ENCODE measurements at regions not wholly inside any gene's neighbourhood (a gene's known extent, or its start where the extent isn't known, plus 50 kb on each side); places are given as distances from the start of the nearest gene placed in this dataset.

DNA sequence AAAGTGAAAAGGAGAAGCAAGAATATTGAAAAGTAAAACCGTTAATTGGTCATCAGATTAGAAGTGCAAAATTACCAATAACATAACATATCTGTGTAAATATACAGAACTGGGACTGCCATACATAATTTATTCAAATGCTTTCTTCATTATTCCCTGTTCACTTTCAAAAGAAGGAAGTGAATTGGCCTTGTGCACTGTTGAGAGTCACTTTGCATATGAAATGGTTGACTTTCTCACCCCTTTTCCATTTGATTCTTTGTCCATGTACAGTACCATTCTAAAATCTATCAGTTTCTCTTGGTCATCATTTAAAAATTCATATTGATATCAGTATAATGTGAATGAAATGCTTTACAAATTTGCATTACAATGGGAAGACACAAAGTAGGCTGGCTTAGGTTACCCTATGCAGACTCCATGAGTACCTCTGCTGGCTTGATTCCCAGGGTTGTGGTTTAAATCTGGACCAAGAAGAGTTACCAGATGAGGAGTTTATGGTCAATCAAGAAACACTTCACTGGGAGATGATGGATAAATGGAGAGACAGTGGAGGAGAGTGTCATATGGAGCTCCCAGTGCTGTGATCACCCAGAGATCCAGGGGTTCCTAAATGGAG is 210.9 kb upstream of the TOPAZ1 start:
- no peak for DNase-seq

- no peak for DNase-seq
These were observed 210.0 kb upstream of the TOPAZ1 start for GRCh38 chr3:44031387-44032380.

- DNase-seq = no peak
These were observed 209.2 kb upstream of the TOPAZ1 start for GRCh38 chr3:44032487-44032886.

- no peak for DNase-seq
These were observed 208.6 kb upstream of the TOPAZ1 start for GRCh38 chr3:44033123-44033522.

- no peak for DNase-seq
These were observed 204.8 kb upstream of the TOPAZ1 start for GRCh38 chr3:44036850-44037249.

GRCh38 chr3:44039006-44039405 is 202.7 kb upstream of the TOPAZ1 start:
- no peak for DNase-seq

GRCh38 chr3:44041726-44042125 is 200.0 kb upstream of the TOPAZ1 start:
- no peak for DNase-seq

- DNase-seq = no peak
These were observed 198.9 kb upstream of the TOPAZ1 start for GRCh38 chr3:44042772-44043171.

DNA sequence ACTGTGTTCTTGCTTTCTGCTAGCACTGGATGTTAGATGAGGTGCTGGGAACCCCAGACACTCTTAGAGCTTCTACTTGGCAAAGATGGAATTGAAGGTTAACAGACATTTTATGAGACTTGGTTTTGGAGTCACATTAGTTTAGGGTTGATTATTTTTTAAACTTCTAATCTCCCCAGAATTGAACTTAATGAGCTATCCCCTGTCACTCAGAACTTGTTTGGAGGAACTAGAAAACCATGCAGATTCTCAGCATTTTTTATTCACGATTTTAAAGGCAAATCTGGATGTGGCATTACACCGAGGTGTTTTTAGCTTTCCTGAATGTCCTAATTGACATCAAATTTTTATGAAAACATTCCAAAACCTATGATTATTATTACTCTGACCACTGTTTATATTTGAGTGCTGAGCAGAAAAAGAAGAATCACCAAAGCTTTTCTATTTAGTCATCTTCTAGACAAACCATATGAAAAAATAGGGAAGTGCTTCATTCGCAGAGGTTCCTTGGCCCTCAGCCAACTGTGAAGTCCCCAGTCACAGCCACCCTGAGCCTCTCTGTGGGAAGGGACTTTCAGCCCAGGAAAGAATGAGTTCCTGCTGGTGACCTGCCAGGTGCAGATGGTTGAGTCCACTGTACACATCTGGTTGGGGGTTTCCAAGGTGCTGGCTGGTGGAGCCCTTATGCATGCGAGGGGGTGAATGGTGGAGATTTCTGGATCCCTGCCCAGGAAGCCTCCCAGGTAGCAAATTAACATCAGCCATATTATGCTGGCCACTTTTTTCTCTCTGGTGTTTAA is 196.0 kb upstream of the TOPAZ1 start:
- no peak for DNase-seq

- no peak for DNase-seq
These were observed 193.9 kb upstream of the TOPAZ1 start for GRCh38 chr3:44047796-44048195.

DNA sequence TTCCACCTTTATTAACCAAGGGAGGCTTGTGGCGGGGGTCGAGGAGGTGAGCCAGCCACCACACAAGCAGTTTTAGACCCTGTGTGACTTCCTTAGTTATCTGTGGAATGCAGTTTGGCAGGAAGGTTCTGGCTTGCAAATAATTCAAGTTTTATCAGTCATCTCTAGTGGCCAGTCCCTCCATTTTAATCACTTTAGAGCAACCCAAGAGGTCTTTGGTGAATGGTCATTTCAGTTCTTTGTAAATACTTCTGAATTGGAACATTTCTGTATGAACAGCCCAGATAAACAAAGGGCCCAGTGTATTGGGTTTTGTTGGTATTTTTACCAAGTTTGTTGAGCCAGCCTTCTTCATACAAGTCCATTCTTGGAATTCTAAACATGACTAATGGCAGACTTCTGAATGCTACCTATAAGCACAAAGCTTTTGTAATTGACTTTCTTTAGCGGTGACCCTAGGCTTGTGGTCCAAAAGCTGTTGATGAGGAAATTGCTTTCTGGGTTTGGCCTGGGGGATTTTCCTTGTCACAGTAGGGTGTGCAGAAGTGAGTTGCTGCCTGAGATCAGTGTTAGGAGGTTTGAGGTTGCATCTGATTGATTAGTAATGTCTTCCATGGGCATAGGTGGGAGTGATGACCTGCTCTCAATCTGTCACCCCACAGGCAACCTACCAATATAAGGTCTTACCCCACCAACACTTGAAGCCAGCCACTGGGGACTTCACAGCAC is 193.3 kb upstream of the TOPAZ1 start:
- no peak for DNase-seq

DNA sequence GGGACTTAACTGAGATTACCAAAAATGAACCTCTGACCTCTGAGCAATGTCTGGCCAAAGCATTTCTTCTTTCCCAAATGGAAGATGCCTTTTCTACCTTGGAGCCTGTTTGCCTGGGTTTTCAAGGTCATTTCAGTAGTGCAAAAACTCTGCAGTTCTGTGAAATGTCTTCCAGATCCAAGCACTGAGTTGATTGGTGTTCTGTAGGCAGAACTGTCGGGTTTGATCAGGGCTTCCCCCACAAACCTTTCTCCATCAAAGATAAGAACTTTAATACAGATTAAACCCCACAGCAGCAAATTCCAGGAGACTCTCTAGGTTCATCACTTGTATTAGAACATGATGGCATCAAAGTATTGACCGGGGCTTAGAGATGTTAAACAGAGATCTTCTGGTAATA is 192.7 kb upstream of the TOPAZ1 start:
- DNase-seq = no peak

- no peak for DNase-seq
These were observed 191.6 kb upstream of the TOPAZ1 start for GRCh38 chr3:44050101-44050500.

- no peak for DNase-seq
These were observed 190.8 kb upstream of the TOPAZ1 start for GRCh38 chr3:44050867-44051266.

GRCh38 chr3:44055951-44056350 is 185.7 kb upstream of the TOPAZ1 start:
- no peak for DNase-seq

DNA sequence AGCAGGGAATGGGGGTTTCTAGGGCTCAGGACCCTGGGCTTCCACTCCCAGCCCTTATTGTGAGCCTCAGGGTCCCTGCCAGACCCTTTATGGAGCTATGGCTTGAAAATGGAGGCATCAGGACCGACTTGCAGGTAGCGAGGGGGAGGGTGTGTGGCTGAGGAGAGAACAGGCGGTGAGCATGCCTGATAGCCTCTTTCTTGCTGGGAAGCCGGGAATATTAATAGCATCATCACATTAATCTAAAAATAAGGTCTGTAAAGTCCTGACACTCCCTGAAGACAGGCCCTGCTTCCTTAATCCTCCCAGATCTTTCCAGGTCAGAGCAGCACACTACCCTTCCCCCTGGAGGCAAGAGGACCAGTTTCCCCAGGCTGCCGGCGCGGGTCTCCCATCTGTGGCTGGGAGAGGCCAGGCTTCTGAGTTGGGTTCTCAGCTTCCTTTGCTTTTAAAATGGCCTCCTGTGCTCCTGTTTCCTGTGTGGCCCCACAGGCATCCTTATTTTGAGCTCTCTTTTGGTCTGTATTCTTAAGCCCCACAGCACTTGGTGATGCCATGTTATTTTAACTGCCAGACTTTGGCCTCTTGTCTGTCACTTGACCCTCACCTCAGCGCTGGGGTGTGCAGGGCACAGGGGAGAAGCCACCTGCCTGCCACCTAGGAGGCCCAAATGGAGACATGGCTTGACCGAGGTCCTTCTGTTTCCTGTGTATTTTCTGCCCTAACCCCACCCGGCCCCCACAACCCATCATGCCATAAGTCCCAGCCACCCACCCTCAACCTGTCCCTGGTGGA is 185.0 kb upstream of the TOPAZ1 start:
- no peak for DNase-seq

DNA sequence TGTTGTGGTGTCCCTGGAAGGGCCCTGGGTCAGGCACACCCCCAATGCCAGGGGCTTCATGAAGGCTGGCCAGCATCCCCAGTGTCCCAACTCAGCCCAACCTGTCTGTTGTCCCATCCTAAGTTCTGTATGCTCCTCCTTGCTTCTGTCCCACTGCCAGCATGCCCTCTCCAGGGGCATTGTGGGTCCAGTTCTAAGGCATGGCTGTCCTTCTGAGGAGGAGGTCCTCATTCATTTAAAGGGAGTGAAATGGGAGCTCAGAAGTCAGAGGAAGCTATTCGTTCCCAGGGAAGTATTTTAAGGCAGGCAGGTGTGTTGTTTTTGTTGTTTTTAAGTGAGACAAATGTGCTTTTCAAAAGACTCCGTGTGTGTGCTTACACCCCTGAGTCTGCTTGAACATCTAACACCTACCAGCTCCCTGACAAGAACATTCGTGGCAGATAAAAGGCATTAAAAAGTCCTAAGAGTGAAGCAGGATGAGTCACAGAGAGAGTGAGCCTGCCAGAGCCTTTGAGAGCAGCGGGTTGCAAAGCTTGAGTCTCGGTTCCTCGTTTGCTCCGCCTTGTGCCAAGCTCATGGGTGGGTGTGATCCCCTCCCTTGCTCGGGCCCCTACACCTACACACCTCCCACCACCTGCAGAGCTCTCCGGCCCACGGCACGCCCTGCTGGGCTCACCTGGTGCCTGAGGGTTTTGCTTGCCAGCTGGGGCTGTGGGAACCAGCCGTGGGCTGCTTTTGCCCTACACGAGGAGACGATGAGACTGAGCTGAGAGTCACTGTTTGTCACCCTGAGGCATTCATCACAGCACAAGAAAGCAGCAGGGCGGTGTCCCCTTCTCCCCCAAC is 183.4 kb upstream of the TOPAZ1 start:
- peak; percentile 44 for DNase-seq

DNA sequence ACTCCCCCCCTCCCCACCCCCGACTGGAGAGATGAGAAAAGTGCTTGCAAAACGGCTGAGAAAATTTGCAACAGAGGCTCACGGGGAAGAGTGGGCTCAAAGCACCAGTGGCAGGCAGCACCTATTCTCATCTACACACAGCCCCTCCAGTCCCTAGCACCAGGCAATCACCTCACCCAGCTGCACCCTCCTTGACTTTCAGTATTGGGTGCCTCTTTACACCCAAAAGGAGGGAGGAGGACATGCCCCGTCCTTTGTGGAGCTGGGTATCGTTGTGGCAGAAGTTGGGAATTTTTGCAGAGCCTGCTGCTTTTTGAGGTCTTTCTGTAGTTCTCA is 182.8 kb upstream of the TOPAZ1 start:
- no peak for DNase-seq

DNA sequence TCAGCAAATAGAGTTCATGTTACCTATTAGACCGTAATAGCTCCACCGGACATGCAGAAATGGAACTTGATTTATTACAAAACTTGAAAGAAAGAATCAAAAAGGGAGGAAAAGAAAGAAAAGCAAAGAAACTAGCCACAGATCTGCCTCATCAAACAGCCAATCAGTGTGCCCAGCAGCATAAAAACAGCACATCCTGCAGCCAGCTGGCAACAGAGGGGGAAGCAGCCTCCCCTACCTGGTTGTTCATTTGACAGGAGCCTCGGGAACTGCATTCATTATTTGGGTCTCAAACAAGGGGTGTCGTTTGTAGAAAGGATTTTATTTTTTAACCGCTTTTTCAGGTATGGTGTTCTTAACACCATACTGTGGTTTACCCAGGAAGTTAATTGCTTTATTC is 181.5 kb upstream of the TOPAZ1 start:
- DNase-seq = no peak

GRCh38 chr3:44061268-44061667 is 180.4 kb upstream of the TOPAZ1 start:
- DNase-seq = no peak

DNA sequence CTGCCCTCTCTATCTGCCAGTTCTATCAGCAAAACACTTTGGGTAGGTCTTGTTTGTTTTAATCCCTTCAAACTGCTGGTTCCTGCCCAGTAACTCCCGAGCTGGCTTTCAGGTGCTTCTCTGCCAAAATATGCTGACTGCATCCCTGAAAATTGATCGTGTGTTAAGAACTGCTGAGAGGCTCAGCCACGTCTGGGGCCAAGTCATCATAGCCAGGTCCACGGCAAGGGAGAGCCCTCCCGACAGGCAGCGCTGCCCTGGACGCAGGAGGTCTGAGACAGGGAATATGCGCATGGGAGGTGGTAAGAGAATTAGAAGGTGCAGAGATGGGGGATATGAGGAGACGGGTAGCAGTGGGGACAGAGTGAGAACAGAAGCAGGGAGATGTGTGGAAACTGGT is 179.7 kb upstream of the TOPAZ1 start:
- DNase-seq = no peak
